Ovary (tissue), 3 donors: ENCODE measurements at regions not wholly inside any gene's neighbourhood (a gene's known extent, or its start where the extent isn't known, plus 50 kb on each side); places are given as distances from the start of the nearest gene placed in this dataset.

Source experiments
- CTCF ChIP-seq, 3 donors: fragments of 450-650 bp in 2 of 3; fragments of 200-600 bp in 1 of 3; IDR thresholded peaks; one replicate each; pipeline versions ENCODE4 v1.5.1 to v1.8.0; 2016 to 2022; ENCODE audit warnings: antibody characterized with exemption in 3 of 3, mild to moderate bottlenecking in 1 of 3
- EP300 ChIP-seq: sonication (generic); formaldehyde crosslinking; IDR thresholded peaks from one replicate; pipeline ENCODE4 v1.6.1; 2017; ENCODE audit warnings: antibody characterized with exemption
- donor health status: DM: no; HTN: no; CAD: no.

- TF ChIP-seq EP300 (no peak), CTCF (IDR thresholded peaks at IDR 0.05) (no peak)
Observed at GRCh38 chr18:27528925-27529521, 343.9 kb upstream of the CHST9 start.
